Neural crest cell (in vitro differentiated cells): ENCODE measurements at regions not wholly inside any gene's neighbourhood (a gene's known extent, or its start where the extent isn't known, plus 50 kb on each side); places are given as distances from the start of the nearest gene placed in this dataset.

Experiments used
- DNase-seq: peaks from one replicate; pipeline ENCODE4 v3.0.0; 2021; ENCODE audit warnings: low read depth, mixed read lengths, low spot score
- H3K27ac Mint-ChIP-seq: one replicate; pipeline ENCODE4 v1.8.0; 2021; ENCODE audit warnings: mild to moderate bottlenecking, mixed read lengths; ENCODE audit not compliant: unreplicated experiment
- H3K27me3 Mint-ChIP-seq: 2 replicates; pipeline ENCODE4 v1.8.0; 2021; ENCODE audit warnings: low read depth, mild to moderate bottlenecking, mixed read lengths
- H3K36me3 Mint-ChIP-seq: 2 replicates; pipeline ENCODE4 v1.8.0; 2021; ENCODE audit warnings: low read depth, mild to moderate bottlenecking, mixed read lengths
- H3K4me1 Mint-ChIP-seq: 2 replicates; pipeline ENCODE4 v1.8.0; 2021; ENCODE audit warnings: mixed read lengths
- H3K4me3 Mint-ChIP-seq: one replicate; pipeline ENCODE4 v1.8.0; 2021; ENCODE audit warnings: mild to moderate bottlenecking, mixed read lengths
- H3K9me3 Mint-ChIP-seq: 2 replicates; pipeline ENCODE4 v1.8.0; 2021; ENCODE audit warnings: mixed read lengths
- TF ChIP-seq, protein P1 (sequence below): fragments of 200-600 bp; sonication (generic); conservative IDR thresholded peaks from 2 replicates; pipeline ENCODE4 v1.5.0; 2021; ENCODE audit warnings: antibody characterized with exemption, mild to moderate bottlenecking

DNA sequence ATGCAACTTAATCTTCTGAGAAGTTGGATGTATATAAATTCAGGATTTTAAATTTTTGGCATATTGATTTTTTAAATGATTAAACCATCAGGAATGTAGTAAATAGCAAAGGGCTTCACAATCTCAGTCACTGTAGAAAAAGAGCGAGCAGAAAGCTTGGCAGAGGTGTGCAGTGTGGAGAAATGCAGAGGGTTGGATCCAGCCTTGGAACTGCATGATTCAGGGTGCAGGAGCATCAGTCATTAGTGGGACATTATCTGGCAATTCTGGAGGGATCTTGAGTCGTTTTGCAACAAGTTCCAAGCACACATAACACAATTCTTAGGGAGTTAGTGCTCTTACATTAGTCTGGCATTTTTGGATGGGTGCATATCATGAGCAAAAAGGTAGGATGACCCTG lies 267.9 kb downstream of the PLA2G4A start:
- H3K9me3 Mint-ChIP-seq, result peaks cover 4% of the 10 kb centered on the region
- DNase-seq, result no peak
- H3K36me3 Mint-ChIP-seq, result no peaks in the 10 kb centered on the region
- no peak overlapping the region for H3K4me3 Mint-ChIP-seq
- H3K27ac Mint-ChIP-seq, result no peak overlapping the region
- no peaks in the 10 kb centered on the region for H3K4me1 Mint-ChIP-seq
- TF ChIP-seq, protein P1, sequence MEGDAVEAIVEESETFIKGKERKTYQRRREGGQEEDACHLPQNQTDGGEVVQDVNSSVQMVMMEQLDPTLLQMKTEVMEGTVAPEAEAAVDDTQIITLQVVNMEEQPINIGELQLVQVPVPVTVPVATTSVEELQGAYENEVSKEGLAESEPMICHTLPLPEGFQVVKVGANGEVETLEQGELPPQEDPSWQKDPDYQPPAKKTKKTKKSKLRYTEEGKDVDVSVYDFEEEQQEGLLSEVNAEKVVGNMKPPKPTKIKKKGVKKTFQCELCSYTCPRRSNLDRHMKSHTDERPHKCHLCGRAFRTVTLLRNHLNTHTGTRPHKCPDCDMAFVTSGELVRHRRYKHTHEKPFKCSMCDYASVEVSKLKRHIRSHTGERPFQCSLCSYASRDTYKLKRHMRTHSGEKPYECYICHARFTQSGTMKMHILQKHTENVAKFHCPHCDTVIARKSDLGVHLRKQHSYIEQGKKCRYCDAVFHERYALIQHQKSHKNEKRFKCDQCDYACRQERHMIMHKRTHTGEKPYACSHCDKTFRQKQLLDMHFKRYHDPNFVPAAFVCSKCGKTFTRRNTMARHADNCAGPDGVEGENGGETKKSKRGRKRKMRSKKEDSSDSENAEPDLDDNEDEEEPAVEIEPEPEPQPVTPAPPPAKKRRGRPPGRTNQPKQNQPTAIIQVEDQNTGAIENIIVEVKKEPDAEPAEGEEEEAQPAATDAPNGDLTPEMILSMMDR, result no peak
- H3K27me3 Mint-ChIP-seq, result no peaks in the 10 kb centered on the region

DNA sequence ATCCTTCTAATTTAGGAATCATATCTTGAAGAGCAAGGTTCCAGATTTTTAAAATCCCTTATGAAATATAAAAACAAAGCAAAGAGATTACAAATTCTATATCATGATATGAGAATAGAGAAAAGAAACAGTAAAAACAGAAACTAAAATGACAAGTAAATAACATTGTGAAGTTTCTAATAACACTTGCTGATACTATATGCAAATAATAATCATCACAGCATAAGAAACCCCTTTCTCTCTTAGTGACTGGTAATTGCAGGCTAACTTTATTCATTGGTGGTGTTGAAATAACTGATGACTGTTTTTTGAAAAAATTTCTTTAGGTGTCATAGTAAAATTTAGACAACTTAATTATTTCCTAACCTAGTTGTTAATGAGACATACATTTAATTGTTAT lies 281.6 kb downstream of the PLA2G4A start:
- no peaks in the 10 kb centered on the region for H3K4me1 Mint-ChIP-seq
- H3K9me3 Mint-ChIP-seq, result peaks cover 3% of the 10 kb centered on the region
- H3K27me3 Mint-ChIP-seq, result no peaks in the 10 kb centered on the region
- H3K36me3 Mint-ChIP-seq, result no peaks in the 10 kb centered on the region
- DNase-seq, result no peak
- TF ChIP-seq, protein P1, result no peak
- no peak overlapping the region for H3K4me3 Mint-ChIP-seq
- H3K27ac Mint-ChIP-seq, result no peak overlapping the region

DNA sequence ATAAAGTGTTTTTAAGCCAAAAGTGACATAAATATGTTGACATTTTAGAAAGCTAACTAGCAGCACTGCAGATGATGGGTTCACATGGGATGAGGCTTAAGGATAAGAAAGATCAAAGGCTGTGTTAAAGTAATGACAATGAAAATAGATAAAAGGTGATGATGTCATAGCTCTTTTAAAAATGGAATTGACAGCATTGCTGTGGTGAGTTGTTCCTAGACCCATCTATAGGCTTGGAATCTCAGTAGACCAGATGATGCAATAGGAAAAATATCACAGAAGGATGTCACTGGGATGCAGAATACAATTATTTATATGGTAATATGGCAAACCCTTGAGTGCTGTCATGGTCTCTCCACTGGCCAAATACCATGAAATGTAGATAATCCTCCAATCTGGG lies 286.0 kb downstream of the PLA2G4A start:
- H3K27ac Mint-ChIP-seq, result no peak overlapping the region
- TF ChIP-seq, protein P1, result no peak
- H3K27me3 Mint-ChIP-seq, result no peaks in the 10 kb centered on the region
- H3K4me3 Mint-ChIP-seq, result no peak overlapping the region
- H3K36me3 Mint-ChIP-seq, result no peaks in the 10 kb centered on the region
- DNase-seq, result no peak
- peaks cover 3% of the 10 kb centered on the region for H3K9me3 Mint-ChIP-seq
- no peaks in the 10 kb centered on the region for H3K4me1 Mint-ChIP-seq

DNA sequence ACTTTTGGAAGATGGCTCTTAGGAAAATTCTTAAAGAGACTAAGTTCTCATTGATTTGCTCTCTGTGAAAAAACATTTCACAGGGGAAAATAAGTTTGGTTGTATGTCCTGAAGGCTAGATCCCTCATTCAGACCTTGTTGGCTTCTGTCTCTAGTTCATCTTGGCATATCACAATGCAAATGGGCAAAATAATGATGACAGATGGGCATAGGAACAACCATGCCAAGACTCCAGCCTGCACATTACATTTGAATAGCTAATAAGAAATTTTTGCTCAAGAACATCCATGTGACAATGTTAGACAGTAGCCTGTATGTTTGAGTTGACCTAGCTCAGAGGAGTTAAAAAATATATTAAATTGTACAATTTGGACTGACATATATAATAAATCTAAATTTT lies 292.9 kb downstream of the PLA2G4A start:
- H3K9me3 Mint-ChIP-seq, result no peaks in the 10 kb centered on the region
- H3K4me3 Mint-ChIP-seq, result no peak overlapping the region
- no peak for DNase-seq
- no peaks in the 10 kb centered on the region for H3K27me3 Mint-ChIP-seq
- TF ChIP-seq, protein P1, result no peak
- no peaks in the 10 kb centered on the region for H3K4me1 Mint-ChIP-seq
- H3K36me3 Mint-ChIP-seq, result no peaks in the 10 kb centered on the region
- H3K27ac Mint-ChIP-seq, result no peak overlapping the region

DNA sequence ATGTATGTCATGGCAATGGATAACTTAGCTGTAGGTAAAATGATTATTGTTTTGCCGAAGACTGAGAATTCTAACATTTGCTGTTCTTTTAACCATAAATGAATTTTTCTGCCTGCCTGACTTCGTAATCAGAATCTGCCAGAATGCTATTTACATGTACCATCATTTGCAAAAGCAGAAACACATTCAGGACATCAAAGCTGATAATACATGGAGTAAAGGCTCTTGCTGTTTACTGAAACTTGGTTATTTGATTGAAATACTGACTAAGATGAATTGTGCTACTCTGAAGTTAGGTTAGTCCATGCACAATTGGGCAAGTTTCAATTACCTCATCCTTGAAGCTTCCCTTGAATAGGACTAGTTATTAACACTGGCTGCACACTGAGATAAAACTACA lies 293.8 kb downstream of the PLA2G4A start:
- Mint-ChIP-seq H3K4me3 (no peak overlapping the region), H3K27ac (no peak overlapping the region), H3K9me3 (no peaks in the 10 kb centered on the region), H3K4me1 (no peaks in the 10 kb centered on the region), H3K36me3 (no peaks in the 10 kb centered on the region), H3K27me3 (no peaks in the 10 kb centered on the region)
- TF ChIP-seq, protein P1, result no peak
- DNase-seq, result no peak

DNA sequence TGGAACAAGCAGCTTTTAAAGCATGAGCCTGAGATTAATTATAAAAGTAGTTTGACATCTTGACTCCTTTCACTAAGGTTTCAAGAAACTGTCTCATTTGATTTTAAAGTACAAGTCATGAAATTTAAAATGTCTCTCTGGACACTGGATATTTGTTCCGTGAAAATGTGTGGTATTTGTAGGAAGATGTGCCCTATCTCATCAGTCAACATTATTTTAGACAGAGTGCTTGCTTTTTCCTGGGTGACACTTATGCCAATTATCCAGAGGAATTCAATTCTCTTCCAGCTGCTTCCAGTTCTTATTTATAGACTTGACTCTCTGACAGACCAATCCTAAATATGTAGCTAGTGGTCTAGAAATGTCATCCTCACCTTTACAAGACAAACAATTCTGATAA lies 300.4 kb downstream of the PLA2G4A start:
- no peak overlapping the region for H3K27ac Mint-ChIP-seq

More for the DNA sequence above, 300.4 kb downstream of the PLA2G4A start:
- TF ChIP-seq, protein P1, result no peak
- no peaks in the 10 kb centered on the region for H3K36me3 Mint-ChIP-seq
- H3K27me3 Mint-ChIP-seq, result no peaks in the 10 kb centered on the region
- no peaks in the 10 kb centered on the region for H3K4me1 Mint-ChIP-seq
- DNase-seq, result no peak
- no peak overlapping the region for H3K4me3 Mint-ChIP-seq
- no peaks in the 10 kb centered on the region for H3K9me3 Mint-ChIP-seq
